ENCODE measurements at regions not wholly inside any gene's neighbourhood (a gene's known extent, or its start where the extent isn't known, plus 50 kb on each side); places are given as distances from the start of the nearest gene placed in this dataset.

GRCh38 chrX:116031331-116031730, 139.2 kb upstream of the AGTR2 start:
- Histone ChIP-seq H3K79me2 (ENCODE audit: control insufficient read depth, insufficient read depth, low read length) (no peaks in the 10 kb centered on the region), H3K4me3 (no peak overlapping the region), H3K27me3 (replicated peaks in 1 of 2; ENCODE audit: control insufficient read depth in 2 of 2, insufficient read depth in 2 of 2, low read length in 1 of 2) (no peaks in the 10 kb centered on the region), H3K4me2 (ENCODE audit: control insufficient read depth, insufficient read depth) (no peak overlapping the region), H4K20me1 (ENCODE audit: control insufficient read depth, insufficient read depth) (no peaks in the 10 kb centered on the region), H3K9ac (ENCODE audit: control insufficient read depth, insufficient read depth, low read length) (no peak overlapping the region), H2AFZ (ENCODE audit: control insufficient read depth, low read depth, low read length) (no peak overlapping the region), H3K27ac (ENCODE audit: control insufficient read depth, insufficient read depth) (no peak overlapping the region), H3K4me1 (ENCODE audit: control insufficient read depth, insufficient read depth, low read length) (no peaks in the 10 kb centered on the region), H3K36me3 (ENCODE audit: control insufficient read depth in 2 of 2, insufficient read depth in 2 of 2, low read length in 1 of 2) (no peaks in the 10 kb centered on the region), H3K9me3 (replicated peaks; ENCODE audit: control insufficient read depth, insufficient read depth, low read length) (no peaks in the 10 kb centered on the region)
- in situ Hi-C loops (cut with MboI) = no loop called here
- no peak for ATAC-seq
- intact Hi-C loops (cut with micrococcal nuclease; ENCODE audit: unreplicated experiment) = no loop called here
- WGBS (ENCODE audit: insufficient coverage, insufficient replicate concordance, low lambda C conversion rate, missing lambda C conversion rate) = 27% methylated on average over 1 of the region's 1 CpG
- TF ChIP-seq ATF7 (IDR thresholded peaks at IDR 0.05; ENCODE audit: low read depth) = no peak
- no peak for TF ChIP-seq ZNF622 (IDR thresholded peaks at IDR 0.05)
- TF ChIP-seq RBBP5 (conservative IDR thresholded peaks at IDR 0.05) = no peak
- no peak for TF ChIP-seq ZBED1 (IDR thresholded peaks at IDR 0.05; ENCODE audit: borderline replicate concordance)
- TF ChIP-seq HDAC2 (IDR thresholded peaks at IDR 0.05) = no peak
- no peak for TF ChIP-seq CHD1 (IDR thresholded peaks at IDR 0.05; ENCODE audit: low read depth, low read length)
- TF ChIP-seq E2F4 (IDR thresholded peaks at IDR 0.05; ENCODE audit: low read depth, low read length) = no peak
- no peak for TF ChIP-seq RCOR1 (conservative IDR thresholded peaks at IDR 0.05; ENCODE audit: low read depth, low read length)
- no peak for TF ChIP-seq MEF2A (IDR thresholded peaks at IDR 0.05; ENCODE audit: insufficient read depth, low read depth, low read length)
- no peak for TF ChIP-seq ETV6 (conservative IDR thresholded peaks at IDR 0.05 in 1 of 2, IDR thresholded peaks at IDR 0.05 in 1 of 2; ENCODE audit: borderline replicate concordance in 1 of 2, low read depth in 1 of 2)
- no peak for TF ChIP-seq NFIC (IDR thresholded peaks at IDR 0.05; ENCODE audit: low read depth, low read length)
- TF ChIP-seq TCF12 (IDR thresholded peaks at IDR 0.05; ENCODE audit: low read depth, low read length) = no peak
- no peak for TF ChIP-seq SMC3 (IDR thresholded peaks at IDR 0.05; ENCODE audit: borderline replicate concordance, low read length)
- TF ChIP-seq NFYA (IDR thresholded peaks at IDR 0.05; ENCODE audit: borderline replicate concordance, low read depth, low read length) = no peak
- TF ChIP-seq ZNF207 (IDR thresholded peaks at IDR 0.05; ENCODE audit: borderline replicate concordance) = no peak
- no peak for TF ChIP-seq ZNF592 (IDR thresholded peaks at IDR 0.05)
- no peak for TF ChIP-seq IRF4 (IDR thresholded peaks at IDR 0.05; ENCODE audit: low read depth, low read length)
- TF ChIP-seq ESRRA (IDR thresholded peaks at IDR 0.05; ENCODE audit: low read length) = no peak
- SMC1A ChIA-PET (ENCODE audit: uncharacterized antibody, unreplicated experiment) = no interaction called here
- no peak for DNase-seq (ENCODE audit: low read depth, low spot score)
- CTCF ChIA-PET = no interaction called here
- POLR2A ChIA-PET = no interaction called here
- BruUV-seq (replicated peaks) = no TSS peak
- RAD21 ChIA-PET (ENCODE audit: unreplicated experiment) = no interaction called here
- FAIRE-seq = no peak

All from GM12878 (cell line).